ENCODE measurements at regions not wholly inside any gene's neighbourhood (a gene's known extent, or its start where the extent isn't known, plus 50 kb on each side); places are given as distances from the start of the nearest gene placed in this dataset.

DNA sequence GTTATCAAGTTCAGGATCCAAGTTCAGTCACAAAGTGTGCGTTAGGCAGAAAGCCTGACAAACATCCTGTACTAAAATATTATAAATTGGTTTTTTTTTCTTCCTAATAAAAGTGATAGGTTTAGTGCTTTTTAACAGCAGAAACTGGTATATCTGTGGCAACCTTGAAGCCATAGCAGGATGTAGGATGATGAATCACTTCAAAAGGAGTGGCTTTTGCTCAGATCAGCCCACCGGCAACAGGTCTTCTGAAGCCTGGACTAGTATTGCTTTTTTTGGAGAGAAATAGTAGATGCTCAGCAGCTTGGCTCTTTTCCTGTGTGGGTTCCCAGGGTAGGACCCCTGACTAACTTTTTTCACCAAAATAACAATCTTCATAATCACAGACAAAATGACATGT, 190.8 kb downstream of the EPM2A start:
- H3K27ac ChIP-seq (ENCODE audit: low read depth, low read length, poor library complexity, severe bottlenecking), result no peak overlapping the region
- intact Hi-C loops (cut with micrococcal nuclease; ENCODE audit: unreplicated experiment), result no loop called here
- H3K36me3 ChIP-seq (ENCODE audit: insufficient read depth, low read length, poor library complexity, severe bottlenecking), result no peaks in the 10 kb centered on the region
- TF ChIP-seq, protein P1, sequence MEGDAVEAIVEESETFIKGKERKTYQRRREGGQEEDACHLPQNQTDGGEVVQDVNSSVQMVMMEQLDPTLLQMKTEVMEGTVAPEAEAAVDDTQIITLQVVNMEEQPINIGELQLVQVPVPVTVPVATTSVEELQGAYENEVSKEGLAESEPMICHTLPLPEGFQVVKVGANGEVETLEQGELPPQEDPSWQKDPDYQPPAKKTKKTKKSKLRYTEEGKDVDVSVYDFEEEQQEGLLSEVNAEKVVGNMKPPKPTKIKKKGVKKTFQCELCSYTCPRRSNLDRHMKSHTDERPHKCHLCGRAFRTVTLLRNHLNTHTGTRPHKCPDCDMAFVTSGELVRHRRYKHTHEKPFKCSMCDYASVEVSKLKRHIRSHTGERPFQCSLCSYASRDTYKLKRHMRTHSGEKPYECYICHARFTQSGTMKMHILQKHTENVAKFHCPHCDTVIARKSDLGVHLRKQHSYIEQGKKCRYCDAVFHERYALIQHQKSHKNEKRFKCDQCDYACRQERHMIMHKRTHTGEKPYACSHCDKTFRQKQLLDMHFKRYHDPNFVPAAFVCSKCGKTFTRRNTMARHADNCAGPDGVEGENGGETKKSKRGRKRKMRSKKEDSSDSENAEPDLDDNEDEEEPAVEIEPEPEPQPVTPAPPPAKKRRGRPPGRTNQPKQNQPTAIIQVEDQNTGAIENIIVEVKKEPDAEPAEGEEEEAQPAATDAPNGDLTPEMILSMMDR (conservative IDR thresholded peaks at IDR 0.05; ENCODE audit: low read depth, low read length), result no peak
- no peak for TF ChIP-seq EZH2 (IDR thresholded peaks at IDR 0.05; ENCODE audit: borderline replicate concordance, low read depth, low read length, poor library complexity, severe bottlenecking)
- POLR2A ChIA-PET (ENCODE audit: low non-redundant PET), result no interaction called here
- no peaks in the 10 kb centered on the region for H3K27me3 ChIP-seq (replicated peaks; ENCODE audit: insufficient read depth, low read depth, low read length, poor library complexity)
- no peaks in the 10 kb centered on the region for H3K4me1 ChIP-seq (ENCODE audit: insufficient read depth, low read length, poor library complexity, severe bottlenecking)
- no peak for DNase-seq (ENCODE audit: low spot score)
- no TSS peak for BruUV-seq (replicated peaks)
- no peak overlapping the region for H3K4me3 ChIP-seq (ENCODE audit: low read depth, low read length, poor library complexity, severe bottlenecking)
- H3K9me3 ChIP-seq (ENCODE audit: low read depth, low read length, poor library complexity, severe bottlenecking), result no peaks in the 10 kb centered on the region
- CTCF ChIA-PET, result no interaction called here

DNA sequence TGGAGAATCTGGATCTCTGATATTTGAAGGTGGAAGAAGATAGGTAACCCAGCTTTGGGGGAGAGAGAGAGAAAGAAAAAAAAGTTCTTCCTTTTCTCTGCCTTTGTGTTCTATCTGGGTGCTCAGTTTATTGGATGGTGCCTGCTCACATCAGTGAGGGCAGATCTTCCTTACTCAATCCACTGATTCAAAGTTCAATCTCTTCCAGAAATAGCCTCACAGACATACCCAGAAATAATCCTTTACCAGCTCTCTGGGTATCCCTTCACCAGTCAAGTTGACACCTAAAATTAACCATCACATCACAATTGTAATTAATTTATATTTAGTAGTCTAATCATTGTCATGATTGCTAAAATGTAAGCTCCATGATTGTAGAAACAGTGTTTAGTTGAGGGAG, 189.1 kb downstream of the EPM2A start:
- intact Hi-C loops (cut with micrococcal nuclease; ENCODE audit: unreplicated experiment), result no loop called here
- no peak for TF ChIP-seq EZH2 (IDR thresholded peaks at IDR 0.05; ENCODE audit: borderline replicate concordance, low read depth, low read length, poor library complexity, severe bottlenecking)
- TF ChIP-seq, protein P1 (conservative IDR thresholded peaks at IDR 0.05; ENCODE audit: low read depth, low read length), result no peak

DNA sequence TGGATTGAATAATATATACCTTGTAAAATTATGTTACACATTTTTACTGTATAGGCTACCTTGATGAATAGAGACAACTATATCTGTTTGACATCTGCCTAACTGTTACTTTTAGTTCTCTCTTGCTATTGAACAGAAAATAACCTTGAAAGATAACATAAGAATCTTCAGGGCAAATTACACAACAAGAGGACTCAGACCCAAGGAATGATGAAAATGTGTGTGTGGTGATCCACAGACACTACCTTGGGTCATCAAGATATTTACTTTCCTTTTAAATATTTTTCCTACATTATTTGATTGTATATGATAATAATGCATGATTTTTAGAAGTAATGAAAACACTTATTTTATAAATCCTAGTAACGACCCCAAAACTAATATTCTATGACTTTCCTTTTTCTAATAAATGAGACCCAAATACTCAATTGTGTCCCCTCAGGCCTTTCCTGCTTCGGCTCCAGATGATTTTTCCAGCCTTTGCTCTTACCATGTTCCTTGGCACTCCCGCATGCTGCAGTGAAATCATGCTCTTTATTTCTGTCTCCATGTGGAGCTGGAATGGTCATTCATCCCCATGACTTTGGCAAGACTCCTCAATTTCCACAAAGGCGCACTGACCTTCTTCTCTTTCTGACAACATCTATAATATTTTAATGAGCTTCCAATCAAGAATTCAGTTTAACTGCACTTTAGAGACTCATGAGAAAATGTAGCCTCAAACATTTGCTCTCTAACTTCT, 187.6 kb downstream of the EPM2A start:
- no peak overlapping the region for H3K4me3 ChIP-seq (ENCODE audit: low read depth, low read length, poor library complexity, severe bottlenecking)
- H3K4me1 ChIP-seq (ENCODE audit: insufficient read depth, low read length, poor library complexity, severe bottlenecking), result no peaks in the 10 kb centered on the region
- no peaks in the 10 kb centered on the region for H3K9me3 ChIP-seq (ENCODE audit: low read depth, low read length, poor library complexity, severe bottlenecking)
- ChIA-PET POLR2A (ENCODE audit: low non-redundant PET) (no interaction called here), CTCF (no interaction called here)
- H3K36me3 ChIP-seq (ENCODE audit: insufficient read depth, low read length, poor library complexity, severe bottlenecking), result no peaks in the 10 kb centered on the region
- H3K27me3 ChIP-seq (replicated peaks; ENCODE audit: insufficient read depth, low read depth, low read length, poor library complexity), result no peaks in the 10 kb centered on the region
- BruUV-seq (replicated peaks), result no TSS peak
- no peak for DNase-seq (ENCODE audit: low spot score)
- intact Hi-C loops (cut with micrococcal nuclease; ENCODE audit: unreplicated experiment), result no loop called here
- no peak overlapping the region for H3K27ac ChIP-seq (ENCODE audit: low read depth, low read length, poor library complexity, severe bottlenecking)
- TF ChIP-seq, protein P1 (conservative IDR thresholded peaks at IDR 0.05; ENCODE audit: low read depth, low read length), result no peak
- no peak for TF ChIP-seq EZH2 (IDR thresholded peaks at IDR 0.05; ENCODE audit: borderline replicate concordance, low read depth, low read length, poor library complexity, severe bottlenecking)

More for the DNA sequence above, 189.1 kb downstream of the EPM2A start:
- Histone ChIP-seq H3K27ac (ENCODE audit: low read depth, low read length, poor library complexity, severe bottlenecking) (no peak overlapping the region), H3K4me3 (ENCODE audit: low read depth, low read length, poor library complexity, severe bottlenecking) (no peak overlapping the region), H3K4me1 (ENCODE audit: insufficient read depth, low read length, poor library complexity, severe bottlenecking) (no peaks in the 10 kb centered on the region), H3K27me3 (replicated peaks; ENCODE audit: insufficient read depth, low read depth, low read length, poor library complexity) (no peaks in the 10 kb centered on the region), H3K36me3 (ENCODE audit: insufficient read depth, low read length, poor library complexity, severe bottlenecking) (no peaks in the 10 kb centered on the region), H3K9me3 (ENCODE audit: low read depth, low read length, poor library complexity, severe bottlenecking) (no peaks in the 10 kb centered on the region)
- CTCF ChIA-PET, result no interaction called here
- BruUV-seq (replicated peaks), result no TSS peak
- POLR2A ChIA-PET (ENCODE audit: low non-redundant PET), result interaction anchor here (0.7 kb wide), 1 partner anchor 21 kb away, joined by 3 read pairs; no protein-coding TSS in a partner anchor
- no peak for DNase-seq (ENCODE audit: low spot score)
